OCI-LY3 (cell line): ENCODE measurements at regions not wholly inside any gene's neighbourhood (a gene's known extent, or its start where the extent isn't known, plus 50 kb on each side); places are given as distances from the start of the nearest gene placed in this dataset.

ENCODE experiments used
- H2AFZ ChIP-seq: fragments of 200-600, 300-600 bp; shearing (Covaris generic); 2 replicates; pipeline ENCODE4 v1.6.0; 2014; ENCODE audit warnings: antibody characterized with exemption, low read depth, low read length
- H3K27ac ChIP-seq: fragments of 200-600, 300-600 bp; sonication (generic); 2 replicates; pipeline ENCODE4 v1.5.1; 2014; ENCODE audit warnings: mild to moderate bottlenecking, low read length, moderate library complexity, mixed read lengths
- H3K27me3 ChIP-seq: fragments of 200-600, 300-600 bp; sonication (generic); 2 replicates; pipeline ENCODE4 v1.6.1; 2014; ENCODE audit warnings: low read depth, low read length, mixed read lengths
- H3K36me3 ChIP-seq: fragments of 200-600, 300-600 bp; sonication (generic); replicated peaks from 2 replicates; pipeline ENCODE3; 2014; ENCODE audit warnings: low read depth, low read length, mixed read lengths
- H3K4me1 ChIP-seq: fragments of 300-600, 200-600 bp; sonication (generic); 2 replicates; pipeline ENCODE4 v1.6.1; 2014; ENCODE audit warnings: low read length, mixed read lengths
- H3K4me2 ChIP-seq: fragments of 200-600, 300-600 bp; sonication (generic); 2 replicates; pipeline ENCODE4 v1.6.1; 2014; ENCODE audit warnings: low read length, mixed read lengths
- H3K4me3 ChIP-seq: fragments of 300-600, 200-600 bp; sonication (generic); 2 replicates; pipeline ENCODE4 v1.5.1; 2014; ENCODE audit warnings: antibody characterized with exemption, mild to moderate bottlenecking, low read length, moderate library complexity
- H3K79me2 ChIP-seq: fragments of 300-600, 200-600 bp; shearing (Covaris generic); 2 replicates; pipeline ENCODE4 v1.6.1; 2014; ENCODE audit warnings: mild to moderate bottlenecking, low read length, mixed read lengths
- H3K9ac ChIP-seq: fragments of 300-600, 200-600 bp; shearing (Covaris generic); 2 replicates; pipeline ENCODE4 v1.6.0; 2014; ENCODE audit warnings: mild to moderate bottlenecking, low read length, moderate library complexity
- H3K9me3 ChIP-seq: fragments of 200-600, 300-600 bp; shearing (Covaris generic); 2 replicates; pipeline ENCODE4 v1.6.1; 2014; ENCODE audit warnings: low read length, mixed read lengths; ENCODE audit not compliant: insufficient read depth
- H4K20me1 ChIP-seq: fragments of 200-600, 300-600 bp; sonication (generic); 2 replicates; pipeline ENCODE4 v1.6.1; 2016; ENCODE audit warnings: low read length, mixed read lengths; ENCODE audit not compliant: insufficient read depth
- CTCF ChIP-seq: fragments of 200-600, 300-600 bp; sonication (generic); IDR thresholded peaks from 2 replicates; pipeline ENCODE4 v1.5.1; 2014; ENCODE audit warnings: antibody characterized with exemption, low read length, low read depth
- EZH2phosphoT487 ChIP-seq: fragments of 200-600 bp; shearing (Covaris generic); IDR thresholded peaks from 2 replicates; pipeline ENCODE4 v1.6.1; 2018; ENCODE audit warnings: antibody characterized with exemption, mixed run types, low read depth

- Histone ChIP-seq H3K79me2 (no peaks in the 10 kb centered on the region), H3K36me3 (no peaks in the 10 kb centered on the region), H3K27me3 (no peaks in the 10 kb centered on the region), H2AFZ (no peak overlapping the region), H3K4me1 (peaks cover 41% of the 10 kb centered on the region), H3K9ac (no peak overlapping the region), H3K4me2 (no peak overlapping the region), H3K4me3 (no peak overlapping the region), H4K20me1 (no peaks in the 10 kb centered on the region), H3K9me3 (no peaks in the 10 kb centered on the region), H3K27ac (no peak overlapping the region)
- TF ChIP-seq CTCF, result no peak
- no peak for TF ChIP-seq EZH2phosphoT487
These were observed 114.0 kb downstream of the DACT1 start for GRCh38 chr14:58751788-58752187.

DNA sequence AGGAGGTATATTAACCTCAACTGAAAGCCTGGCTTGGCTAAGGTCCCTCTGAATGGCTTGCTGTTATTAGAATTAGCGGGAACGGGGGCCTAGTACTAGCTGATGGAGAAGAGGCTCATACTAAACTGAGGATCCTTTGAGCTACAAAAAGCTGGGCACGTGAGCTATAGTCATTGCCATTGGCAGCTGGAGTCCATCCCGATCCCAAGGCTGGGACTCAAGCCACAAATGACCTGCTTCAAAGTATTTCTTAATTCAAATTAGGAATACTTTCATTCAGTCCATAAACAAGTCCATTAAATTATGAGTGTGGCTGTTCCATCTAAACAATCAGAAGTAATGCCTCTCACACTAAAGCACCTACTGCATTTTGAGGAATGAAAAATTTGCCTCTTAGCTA lies 114.5 kb downstream of the DACT1 start:
- Histone ChIP-seq H3K4me3 (no peak overlapping the region), H4K20me1 (no peaks in the 10 kb centered on the region), H3K27ac (peak overlapping the region; percentile 74), H3K27me3 (no peaks in the 10 kb centered on the region), H3K79me2 (no peaks in the 10 kb centered on the region), H3K4me2 (peak overlapping the region; percentile 66), H2AFZ (peak overlapping the region; percentile 80), H3K9me3 (no peaks in the 10 kb centered on the region), H3K9ac (peak overlapping the region; percentile 59), H3K4me1 (peaks cover 41% of the 10 kb centered on the region), H3K36me3 (no peaks in the 10 kb centered on the region)
- no peak for TF ChIP-seq CTCF
- TF ChIP-seq EZH2phosphoT487, result no peak

DNA sequence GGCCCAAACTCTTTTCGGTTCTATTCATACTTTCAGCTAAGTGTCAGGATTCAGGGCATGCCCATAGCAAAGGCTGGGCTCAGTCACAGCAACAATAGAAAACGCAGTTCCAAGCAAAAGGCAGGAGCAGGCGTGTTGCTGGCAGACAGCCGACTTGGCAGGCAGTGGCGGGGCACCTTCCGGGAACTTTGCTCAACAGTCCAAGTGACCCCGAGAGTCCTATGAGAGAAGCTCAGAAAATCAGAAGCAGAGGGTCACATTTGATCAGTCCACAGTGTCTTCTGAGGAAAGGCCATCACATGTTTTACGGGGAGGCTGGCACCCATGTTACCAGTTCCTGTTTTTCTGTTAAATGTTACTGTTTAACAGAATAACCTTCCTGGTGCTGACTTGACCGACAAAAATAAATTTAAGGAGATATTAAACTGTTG lies 115.0 kb downstream of the DACT1 start:
- Histone ChIP-seq H3K36me3 (no peaks in the 10 kb centered on the region), H3K9me3 (no peaks in the 10 kb centered on the region), H3K4me1 (peaks cover 41% of the 10 kb centered on the region), H3K4me3 (peak overlapping the region; percentile 36), H3K9ac (peak overlapping the region; percentile 59), H3K4me2 (peak overlapping the region; percentile 66), H3K27me3 (no peaks in the 10 kb centered on the region), H3K27ac (peak overlapping the region; percentile 74), H2AFZ (peak overlapping the region; percentile 80), H4K20me1 (no peaks in the 10 kb centered on the region), H3K79me2 (no peaks in the 10 kb centered on the region)
- no peak for TF ChIP-seq CTCF
- TF ChIP-seq EZH2phosphoT487, result no peak

DNA sequence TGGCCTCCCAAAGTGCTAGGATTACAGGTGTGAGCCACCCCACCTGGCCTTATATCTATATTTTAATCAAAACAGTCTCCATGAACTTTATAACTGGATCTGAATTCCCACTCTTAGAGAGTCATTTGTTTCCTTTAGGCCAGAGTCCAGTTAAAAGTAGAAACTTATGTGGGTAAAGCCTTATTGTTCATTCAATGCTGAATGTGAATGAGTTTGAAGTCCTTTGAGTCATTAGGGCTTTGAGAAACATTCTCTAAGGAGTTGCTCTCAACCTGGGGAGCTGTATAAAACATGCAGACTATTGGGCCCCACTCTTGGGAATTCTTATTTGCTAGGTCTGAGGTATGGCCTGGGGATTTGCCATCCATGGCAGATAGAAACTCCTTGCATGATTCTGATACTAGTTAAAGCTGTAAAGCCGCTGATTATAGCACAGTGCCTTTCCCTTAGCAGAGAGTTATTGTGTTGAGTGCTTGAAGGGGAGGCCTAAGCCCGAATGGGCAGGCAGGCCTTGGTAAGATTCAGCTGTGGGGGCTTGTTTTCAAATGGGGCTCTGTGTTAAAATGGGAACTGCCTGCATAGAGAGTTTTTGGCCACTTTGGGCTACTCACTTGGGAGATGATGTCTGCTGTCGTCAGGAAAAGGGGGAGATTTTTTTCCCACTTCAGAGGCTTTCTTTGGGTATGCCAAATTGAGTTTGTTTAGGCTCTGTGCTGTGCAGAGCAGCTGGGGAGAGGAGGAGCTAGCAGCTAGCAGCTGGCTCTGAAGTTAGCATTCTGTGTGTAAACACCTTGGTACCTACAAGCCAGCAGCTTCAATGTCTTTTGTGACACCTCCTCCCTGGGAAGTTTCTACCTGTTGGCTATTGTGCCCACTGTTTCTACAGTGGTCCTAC lies 117.5 kb downstream of the DACT1 start:
- H3K27ac ChIP-seq, result no peak overlapping the region
- TF ChIP-seq EZH2phosphoT487 (no peak), CTCF (no peak)
- 0 out of 2 replicates have a peak overlapping the region, but pooled peaks have one; percentile 9 for H2AFZ ChIP-seq
- no peak overlapping the region for H3K4me2 ChIP-seq
- H3K9ac ChIP-seq, result no peak overlapping the region
- no peaks in the 10 kb centered on the region for H3K9me3 ChIP-seq
- H3K79me2 ChIP-seq, result no peaks in the 10 kb centered on the region
- H3K4me3 ChIP-seq, result no peak overlapping the region
- H3K36me3 ChIP-seq, result no peaks in the 10 kb centered on the region
- peaks cover 26% of the 10 kb centered on the region for H3K4me1 ChIP-seq
- H3K27me3 ChIP-seq, result no peaks in the 10 kb centered on the region
- H4K20me1 ChIP-seq, result no peaks in the 10 kb centered on the region
